Small intestine (tissue), 7 donors: ENCODE measurements at regions not wholly inside any gene's neighbourhood (a gene's known extent, or its start where the extent isn't known, plus 50 kb on each side); places are given as distances from the start of the nearest gene placed in this dataset.
"Not testable (repeated sequence)": the region's sequence is repeated elsewhere in the genome, so short reads cannot be mapped to it uniquely, and the experiment has no call there.

Source experiments
- DNase-seq, 2 donors: peaks; one replicate each; pipeline versions ENCODE4 v3.0.0 to v3.0.0-alpha.2; 2013
- FAIRE-seq: peaks from 2 replicates; lab custom pipeline; 2012; peaks lifted over from hg19 to GRCh38; lab: Jason Lieb, UNC
- H3K27ac ChIP-seq, 3 donors: one replicate each; pipeline ENCODE4 v1.5.1; 2013; ENCODE audit warnings: low read length in 2 of 3, mild to moderate bottlenecking in 2 of 3, control low read depth in 1 of 3, inconsistent platforms in 1 of 3, low read depth in 1 of 3, moderate library complexity in 1 of 3
- H3K27me3 ChIP-seq, 3 donors: one replicate each; pipeline ENCODE4 v1.6.1; 2013; ENCODE audit warnings: low read length in 3 of 3, inconsistent platforms in 1 of 3; ENCODE audit not compliant: control insufficient read depth in 3 of 3, insufficient read depth in 3 of 3
- H3K36me3 ChIP-seq, 3 donors: one replicate each; pipeline ENCODE4 v1.6.1; 2013; ENCODE audit warnings: low read length in 3 of 3, inconsistent platforms in 1 of 3, low read depth in 1 of 3, mild to moderate bottlenecking in 1 of 3, moderate library complexity in 1 of 3; ENCODE audit not compliant: control insufficient read depth in 3 of 3, insufficient read depth in 2 of 3
- H3K4me1 ChIP-seq, 3 donors: one replicate each; pipeline ENCODE4 v1.6.1; 2013; ENCODE audit warnings: low read length in 2 of 3, inconsistent platforms in 1 of 3, low read depth in 1 of 3, mild to moderate bottlenecking in 1 of 3, moderate library complexity in 1 of 3; ENCODE audit not compliant: control insufficient read depth in 3 of 3, insufficient read depth in 2 of 3
- H3K4me3 ChIP-seq, 3 donors: one replicate each; pipeline ENCODE4 v1.5.1; 2013; ENCODE audit warnings: low read length in 3 of 3, control low read depth in 1 of 3, inconsistent platforms in 1 of 3, low read depth in 1 of 3, mild to moderate bottlenecking in 1 of 3, moderate library complexity in 1 of 3
- H3K9me3 ChIP-seq, 2 donors: one replicate each; pipeline ENCODE4 v1.6.1; 2013; ENCODE audit warnings: low read depth in 1 of 2, low read length in 1 of 2; ENCODE audit not compliant: control insufficient read depth in 2 of 2, insufficient read depth in 1 of 2
- WGBS, 3 donors: extraction: QIAGEN DNeasy Blood & Tissue Kit; methylation state at CpG; one replicate each; pipeline ENCODE4 v1.1.7; 2013; 5-methylcytosine and 5-hydroxymethylcytosine counted together
- donor health status: healthy with polysubstance abuse.
- donor health status: control.
- donor health status: control.
- donor health status: Bipolar disorder and iron deficiency.
- donor health status: healthy.

DNA sequence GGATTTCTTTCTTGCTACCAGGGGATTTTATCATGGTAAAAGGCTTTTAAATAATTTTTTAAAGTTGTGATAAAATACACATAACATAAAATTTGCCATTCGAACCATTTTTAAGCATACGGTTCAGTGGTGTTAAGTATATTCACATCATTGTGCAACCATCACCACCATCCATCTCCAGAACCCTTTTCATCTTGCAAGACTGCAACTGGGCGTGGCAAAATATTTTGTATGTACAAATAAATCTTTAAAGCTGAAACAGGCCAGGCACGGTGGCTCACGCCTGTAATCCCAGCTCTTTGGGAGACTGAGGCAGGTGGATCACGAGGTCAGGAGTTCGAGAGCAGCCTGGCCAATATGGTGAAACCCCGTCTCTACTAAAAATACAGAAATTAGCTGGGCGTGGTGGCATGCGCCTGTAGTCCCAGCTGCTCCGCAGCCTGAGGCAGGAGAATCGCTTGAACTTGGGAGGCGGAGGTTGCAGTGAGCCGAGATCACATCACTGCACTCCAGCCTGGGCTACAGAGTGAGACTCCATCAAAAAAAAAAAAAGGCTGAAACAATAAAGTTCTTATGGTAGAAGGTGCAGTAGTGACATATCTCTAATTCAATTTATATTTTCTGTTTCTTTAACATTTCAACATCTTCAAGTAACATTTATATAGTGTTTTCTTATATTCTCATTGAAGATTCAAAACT, 138.6 kb downstream of the SOX4 start:
- not testable (repeated sequence) for H3K27me3 ChIP-seq, FAIRE-seq, H3K36me3 ChIP-seq, DNase-seq, H3K27ac ChIP-seq, H3K4me1 ChIP-seq, H3K4me3 ChIP-seq, H3K9me3 ChIP-seq
- 87 to 90% (median 87%) methylated on average over 14 of the region's 14 CpGs for WGBS, 3 donors

DNA sequence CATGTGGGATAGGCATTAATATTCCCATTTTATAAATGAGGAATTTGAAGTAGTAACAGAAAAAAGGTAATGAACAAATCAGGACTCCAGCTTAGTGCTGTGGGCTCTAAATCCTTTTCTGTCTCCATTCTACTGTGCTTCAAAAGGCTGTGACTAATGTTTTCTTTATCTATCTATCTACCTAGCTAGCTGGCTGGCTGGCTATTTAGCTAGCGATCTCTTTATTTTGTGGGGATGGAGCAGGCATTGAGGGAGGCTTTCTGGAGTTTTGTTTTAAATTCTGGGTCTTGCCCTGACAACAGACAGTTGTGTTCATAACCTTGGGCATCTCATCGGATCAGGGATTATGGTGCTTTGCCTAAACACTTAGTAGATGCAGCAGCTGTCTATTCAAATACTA, 139.2 kb downstream of the SOX4 start:
- WGBS, 3 donors, result 81 to 87% (median 85%) methylated on average over 2 of the region's 2 CpGs
- Histone ChIP-seq H3K36me3 (no peaks in the 10 kb centered on the region), H3K9me3 (no peaks in the 10 kb centered on the region), H3K27me3 (no peaks in the 10 kb centered on the region), H3K4me3 (no peak overlapping the region), H3K27ac (no peak overlapping the region), H3K4me1 (no peaks in the 10 kb centered on the region)
- DNase-seq, result no peak
- FAIRE-seq, result no peak

DNA sequence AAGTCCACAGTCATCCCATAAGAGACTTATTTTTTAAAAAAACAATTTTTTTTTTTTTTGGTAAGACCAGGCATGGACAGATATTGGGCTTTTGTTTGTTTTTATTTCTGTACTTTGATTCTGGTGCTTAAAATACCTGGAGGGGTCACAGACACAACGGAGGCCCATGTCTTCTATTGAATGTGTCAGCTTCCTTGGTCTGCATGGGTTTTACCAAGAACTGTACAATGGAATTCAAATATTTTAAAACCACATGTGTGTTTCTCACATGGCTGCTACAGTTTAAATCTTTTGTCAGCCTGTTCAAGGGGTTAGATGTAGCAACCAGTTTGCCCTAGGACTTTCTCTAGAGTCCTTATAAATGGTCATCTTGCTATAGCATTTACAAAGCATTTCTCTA, 139.8 kb downstream of the SOX4 start:
- H3K9me3 ChIP-seq, result no peaks in the 10 kb centered on the region
- WGBS, 3 donors, result 72 to 81% (median 72%) methylated on average over 1 of the region's 1 CpG
- no peaks in the 10 kb centered on the region for H3K4me1 ChIP-seq
- no peaks in the 10 kb centered on the region for H3K36me3 ChIP-seq
- FAIRE-seq, result no peak
- H3K27ac ChIP-seq, result no peak overlapping the region
- H3K4me3 ChIP-seq, result no peak overlapping the region
- H3K27me3 ChIP-seq, result no peaks in the 10 kb centered on the region
- no peak for DNase-seq

DNA sequence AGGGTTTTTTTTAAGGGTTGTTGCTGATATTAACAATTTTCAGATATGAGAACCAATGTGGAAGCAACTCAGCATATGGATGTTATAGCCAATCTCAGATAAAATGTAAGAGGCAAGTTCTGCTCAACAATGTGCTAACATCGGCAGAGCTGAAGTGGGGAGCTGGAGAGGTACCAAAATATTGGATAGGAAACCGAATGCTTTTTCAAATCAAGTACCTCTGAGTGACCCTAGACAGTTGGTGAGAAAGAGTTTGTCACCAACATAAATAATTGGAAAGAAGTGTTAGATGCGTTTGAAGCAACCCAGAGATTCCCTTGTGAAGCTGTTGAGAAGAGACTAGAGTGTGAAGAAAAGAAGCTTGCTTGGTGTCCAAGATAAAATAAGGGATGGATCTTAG, 140.7 kb downstream of the SOX4 start:
- WGBS, 3 donors, result 78 to 93% (median 87%) methylated on average over 3 of the region's 3 CpGs

DNA sequence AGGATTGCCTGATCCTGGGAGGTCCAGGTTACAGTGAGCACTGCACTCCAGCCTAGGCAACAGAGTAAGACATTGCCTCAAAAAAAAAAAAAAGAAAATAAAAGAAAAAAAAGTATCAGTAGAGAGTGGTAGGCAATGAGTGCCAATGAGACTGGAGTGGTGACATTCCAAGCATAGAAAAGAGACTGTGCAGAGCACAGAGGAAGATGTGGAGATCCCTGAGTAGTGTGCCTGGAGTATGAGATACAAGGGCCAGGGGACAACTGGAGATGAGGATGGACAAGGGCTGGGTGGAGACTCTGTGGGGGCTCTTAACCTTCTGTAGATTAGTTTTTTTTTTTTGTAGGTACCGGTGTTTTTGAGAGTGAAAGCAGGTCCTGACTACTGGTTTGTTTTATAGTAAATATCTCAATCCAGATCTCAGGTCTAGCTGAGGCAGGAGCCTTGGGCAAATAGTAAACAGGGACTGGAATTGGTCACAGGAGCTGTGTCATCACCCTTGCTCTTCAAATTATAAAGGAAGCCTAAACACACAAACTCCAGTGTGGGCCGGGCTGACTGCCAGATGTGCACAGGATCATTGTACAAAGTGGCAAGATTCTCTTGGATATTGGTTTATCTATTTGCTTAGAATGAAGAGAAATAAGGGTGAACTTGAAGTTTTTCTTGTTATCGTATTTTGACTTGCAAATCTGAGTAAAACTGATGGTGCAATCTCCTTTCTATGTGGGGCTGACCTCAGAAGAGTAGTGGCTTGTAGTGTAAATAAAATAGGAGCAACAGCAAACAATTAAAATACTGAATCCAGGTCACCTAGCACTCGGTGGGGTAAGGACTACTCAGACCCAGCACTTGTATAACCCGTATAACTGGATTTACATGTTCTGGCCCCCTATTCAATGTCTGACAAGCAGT, 144.9 kb downstream of the SOX4 start:
- H3K9me3 ChIP-seq, result no peaks in the 10 kb centered on the region
- H3K4me1 ChIP-seq, result no peaks in the 10 kb centered on the region
- WGBS, 3 donors, result 71 to 77% (median 73%) methylated on average over 5 of the region's 5 CpGs
- H3K4me3 ChIP-seq, result no peak overlapping the region
- H3K27ac ChIP-seq, result no peak overlapping the region
- no peaks in the 10 kb centered on the region for H3K36me3 ChIP-seq
- no peaks in the 10 kb centered on the region for H3K27me3 ChIP-seq
- DNase-seq (no peak), FAIRE-seq (no peak)

More for the DNA sequence above, 140.7 kb downstream of the SOX4 start:
- no peaks in the 10 kb centered on the region for H3K9me3 ChIP-seq
- no peak for FAIRE-seq
- no peak for DNase-seq
- no peak overlapping the region for H3K4me3 ChIP-seq
- H3K36me3 ChIP-seq, result no peaks in the 10 kb centered on the region
- no peak overlapping the region for H3K27ac ChIP-seq
- no peaks in the 10 kb centered on the region for H3K27me3 ChIP-seq
- no peaks in the 10 kb centered on the region for H3K4me1 ChIP-seq

DNA sequence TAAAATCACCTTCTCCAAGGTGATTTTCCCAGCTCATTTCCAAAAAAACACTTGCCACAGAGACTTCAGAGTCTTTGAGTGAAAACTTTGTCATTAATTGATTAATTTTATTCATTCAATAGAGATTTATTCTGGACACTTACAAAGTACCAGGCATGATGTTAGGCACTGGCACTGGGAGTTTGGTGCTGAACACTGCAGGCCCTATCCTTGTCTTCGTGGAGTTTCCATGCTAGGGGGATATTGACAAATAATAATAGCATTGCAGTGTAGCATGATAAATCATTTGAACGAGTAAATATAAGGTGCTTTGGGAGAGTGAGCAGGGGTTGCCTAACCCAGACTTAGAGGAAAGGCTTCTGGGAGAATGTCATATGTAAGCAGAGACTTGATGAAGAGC, 145.7 kb downstream of the SOX4 start:
- FAIRE-seq, result no peak

DNA sequence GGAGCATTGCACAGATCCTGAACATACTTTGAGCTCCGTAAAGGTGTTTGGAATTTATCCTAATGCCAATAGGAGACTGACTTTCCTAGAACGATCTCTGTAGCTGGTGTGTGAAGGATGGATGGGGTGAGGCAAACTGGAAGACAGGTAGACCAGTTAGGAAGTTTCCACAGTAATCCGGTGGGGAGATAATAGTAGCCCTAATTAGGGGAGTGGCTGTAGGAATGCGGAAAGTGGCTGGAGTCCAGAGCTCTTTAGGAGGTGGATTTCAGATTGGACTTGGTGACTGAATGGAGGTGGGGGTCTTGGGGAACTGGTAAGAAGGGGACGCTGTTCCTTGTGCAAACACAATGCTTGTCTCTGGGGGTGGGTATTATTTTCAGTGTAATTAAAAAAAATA, 146.3 kb downstream of the SOX4 start:
- H3K4me3 ChIP-seq, result no peak overlapping the region
- no peak for FAIRE-seq
- peak; percentile 10 to 19 for DNase-seq
- no peaks in the 10 kb centered on the region for H3K27me3 ChIP-seq
- no peaks in the 10 kb centered on the region for H3K9me3 ChIP-seq
- H3K4me1 ChIP-seq, result no peaks in the 10 kb centered on the region
- WGBS, 3 donors, result 28 to 72% (median 43%) methylated on average over 5 of the region's 5 CpGs
- no peaks in the 10 kb centered on the region for H3K36me3 ChIP-seq
- no peak overlapping the region for H3K27ac ChIP-seq

More for the DNA sequence above, 145.7 kb downstream of the SOX4 start:
- 66 to 70% (median 69%) methylated on average over 2 of the region's 2 CpGs for WGBS, 3 donors
- Histone ChIP-seq H3K4me1 (no peaks in the 10 kb centered on the region), H3K4me3 (no peak overlapping the region), H3K36me3 (no peaks in the 10 kb centered on the region), H3K27me3 (no peaks in the 10 kb centered on the region), H3K9me3 (no peaks in the 10 kb centered on the region), H3K27ac (no peak overlapping the region)
- DNase-seq, result no peak

DNA sequence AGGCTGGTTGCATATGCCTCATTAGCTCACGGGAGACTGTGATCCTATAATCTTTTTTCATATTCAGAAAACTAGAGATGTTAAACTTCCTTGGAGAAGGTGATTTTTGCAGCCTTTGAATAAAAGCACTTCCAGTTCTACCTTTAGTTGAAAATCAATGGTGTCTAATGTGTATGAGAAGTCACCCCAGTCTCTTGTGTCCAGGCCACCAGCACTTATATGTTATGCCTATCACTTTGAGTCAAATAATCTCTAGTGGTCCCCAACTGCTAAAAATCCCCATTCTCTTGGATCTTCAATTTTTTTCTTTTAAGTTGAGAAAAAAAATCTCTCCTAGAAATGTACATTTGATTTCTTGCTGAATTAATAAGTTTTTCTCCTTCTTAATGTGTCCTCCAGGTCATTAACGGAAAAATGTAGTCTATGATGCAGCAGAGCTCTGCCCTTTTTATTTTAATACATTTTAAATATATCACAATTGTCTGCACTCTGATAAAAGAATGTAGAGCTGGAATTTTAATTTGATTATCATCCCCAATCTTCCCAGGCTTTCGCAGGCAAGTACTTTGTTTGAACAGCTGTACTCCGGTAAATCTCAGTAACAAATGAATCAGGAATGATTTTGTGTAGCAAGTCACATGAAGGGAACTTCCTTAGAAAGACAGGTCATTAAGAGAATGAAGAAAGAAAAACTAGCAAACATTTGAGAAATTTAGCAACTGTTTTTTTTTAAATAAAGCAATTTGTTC, 147.0 kb downstream of the SOX4 start:
- no peak overlapping the region for H3K27ac ChIP-seq
- 50 to 62% (median 60%) methylated on average over 4 of the region's 4 CpGs for WGBS, 3 donors
- H3K36me3 ChIP-seq, result no peaks in the 10 kb centered on the region
- H3K27me3 ChIP-seq, result no peaks in the 10 kb centered on the region
- FAIRE-seq (no peak), DNase-seq (no peak)
- no peaks in the 10 kb centered on the region for H3K9me3 ChIP-seq
- H3K4me1 ChIP-seq, result no peaks in the 10 kb centered on the region
- no peak overlapping the region for H3K4me3 ChIP-seq
